Kidney (tissue), 13 donors: ENCODE measurements at regions not wholly inside any gene's neighbourhood (a gene's known extent, or its start where the extent isn't known, plus 50 kb on each side); places are given as distances from the start of the nearest gene placed in this dataset.

Experiments
- DNase-seq, 5 donors: peaks; one replicate each; pipeline ENCODE4 v3.0.0-alpha.2; 2013 to 2020
- FAIRE-seq: peaks from 2 replicates; lab custom pipeline; 2012; peaks lifted over from hg19 to GRCh38; lab: Jason Lieb, UNC
- H3K27ac ChIP-seq, 2 donors: one replicate each; pipeline ENCODE4 v1.7.0; 2013; ENCODE audit warnings: low read depth in 2 of 2, low read length in 2 of 2, inconsistent platforms in 1 of 2
- H3K27me3 ChIP-seq: one replicate; pipeline ENCODE4 v1.7.1; 2013; ENCODE audit warnings: low read length, inconsistent platforms; ENCODE audit not compliant: control insufficient read depth, insufficient read depth
- H3K36me3 ChIP-seq, 3 donors: one replicate each; pipeline versions ENCODE4 v1.7.0 to v1.7.1; 2013; ENCODE audit warnings: low read length in 3 of 3, control low read depth in 1 of 3, inconsistent platforms in 1 of 3; ENCODE audit not compliant: insufficient read depth in 3 of 3, control insufficient read depth in 2 of 3
- H3K4me1 ChIP-seq, 3 donors: one replicate each; pipeline versions ENCODE4 v1.7.0 to v1.7.1; 2013; ENCODE audit warnings: low read length in 3 of 3, inconsistent platforms in 1 of 3, low read depth in 1 of 3; ENCODE audit not compliant: control insufficient read depth in 2 of 3, insufficient read depth in 2 of 3
- H3K4me3 ChIP-seq, 3 donors: one replicate each; pipeline versions ENCODE4 v1.7.0 to v1.8.1; 2013; ENCODE audit warnings: low read length in 3 of 3, control low read depth in 1 of 3, inconsistent platforms in 1 of 3
- H3K9ac ChIP-seq, 3 donors: one replicate each; pipeline versions ENCODE4 v1.7.0 to v1.7.1; 2013; ENCODE audit warnings: low read length in 3 of 3, control low read depth in 1 of 3, inconsistent platforms in 1 of 3
- H3K9me3 ChIP-seq, 3 donors: one replicate each; pipeline versions ENCODE4 v1.7.0 to v1.7.1; 2013; ENCODE audit warnings: low read length in 3 of 3, control low read depth in 1 of 3, inconsistent platforms in 1 of 3; ENCODE audit not compliant: control insufficient read depth in 2 of 3, insufficient read depth in 1 of 3
- intact Hi-C: fragments of 100-400 bp; cut with DNase I; formaldehyde crosslinking; loops from one replicate; pipeline ENCODE4 v1.11.1; 2022
- TF ChIP-seq, protein P1 (sequence below): IDR thresholded peaks from 3 replicates; pipeline ENCODE4 v1.5.1; 2012; ENCODE audit warnings: mild to moderate bottlenecking, moderate library complexity, borderline replicate concordance; ENCODE audit not compliant: insufficient read depth; ENCODE audit errors: extremely low read depth
- donor health status: control.
- donor health status: control.
- donor health status: control.
- donor health status: control.
- donor health status: control.
- donor health status: DM: yes; HTN: yes; CAD: no.
- donor health status: Normal renal cell carcinoma (clear cell type).

DNA sequence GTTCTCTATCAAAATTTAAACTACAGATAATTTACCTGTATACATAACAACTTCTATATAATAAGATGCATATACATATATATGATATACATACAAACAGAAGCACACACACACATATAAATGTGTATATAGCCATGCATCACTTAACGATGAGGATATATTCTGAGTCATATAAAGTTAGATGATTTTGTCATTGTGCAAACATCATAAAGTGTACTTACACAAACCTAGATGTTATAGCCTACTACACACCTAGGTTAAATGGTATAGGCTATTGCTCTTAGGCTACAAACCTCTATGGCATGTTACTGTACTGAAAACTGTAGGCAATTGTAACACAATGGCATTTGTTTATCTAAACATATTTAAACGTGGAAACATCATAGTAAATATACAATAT, 937.6 kb upstream of the KCND2 start:
- peaks cover 0 to 3% (median 0%) of the 10 kb centered on the region in 3 donors for H3K9me3 ChIP-seq
- H3K27me3 ChIP-seq = no peaks in the 10 kb centered on the region
- TF ChIP-seq, protein P1, sequence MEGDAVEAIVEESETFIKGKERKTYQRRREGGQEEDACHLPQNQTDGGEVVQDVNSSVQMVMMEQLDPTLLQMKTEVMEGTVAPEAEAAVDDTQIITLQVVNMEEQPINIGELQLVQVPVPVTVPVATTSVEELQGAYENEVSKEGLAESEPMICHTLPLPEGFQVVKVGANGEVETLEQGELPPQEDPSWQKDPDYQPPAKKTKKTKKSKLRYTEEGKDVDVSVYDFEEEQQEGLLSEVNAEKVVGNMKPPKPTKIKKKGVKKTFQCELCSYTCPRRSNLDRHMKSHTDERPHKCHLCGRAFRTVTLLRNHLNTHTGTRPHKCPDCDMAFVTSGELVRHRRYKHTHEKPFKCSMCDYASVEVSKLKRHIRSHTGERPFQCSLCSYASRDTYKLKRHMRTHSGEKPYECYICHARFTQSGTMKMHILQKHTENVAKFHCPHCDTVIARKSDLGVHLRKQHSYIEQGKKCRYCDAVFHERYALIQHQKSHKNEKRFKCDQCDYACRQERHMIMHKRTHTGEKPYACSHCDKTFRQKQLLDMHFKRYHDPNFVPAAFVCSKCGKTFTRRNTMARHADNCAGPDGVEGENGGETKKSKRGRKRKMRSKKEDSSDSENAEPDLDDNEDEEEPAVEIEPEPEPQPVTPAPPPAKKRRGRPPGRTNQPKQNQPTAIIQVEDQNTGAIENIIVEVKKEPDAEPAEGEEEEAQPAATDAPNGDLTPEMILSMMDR = no peak
- no peak overlapping the region for H3K27ac ChIP-seq
- DNase-seq (no peak), FAIRE-seq (no peak)
- H3K4me3 ChIP-seq = no peak overlapping the region
- intact Hi-C loops = no loop called here
- H3K4me1 ChIP-seq = no peaks in the 10 kb centered on the region
- no peaks in the 10 kb centered on the region for H3K36me3 ChIP-seq
- no peak overlapping the region for H3K9ac ChIP-seq

DNA sequence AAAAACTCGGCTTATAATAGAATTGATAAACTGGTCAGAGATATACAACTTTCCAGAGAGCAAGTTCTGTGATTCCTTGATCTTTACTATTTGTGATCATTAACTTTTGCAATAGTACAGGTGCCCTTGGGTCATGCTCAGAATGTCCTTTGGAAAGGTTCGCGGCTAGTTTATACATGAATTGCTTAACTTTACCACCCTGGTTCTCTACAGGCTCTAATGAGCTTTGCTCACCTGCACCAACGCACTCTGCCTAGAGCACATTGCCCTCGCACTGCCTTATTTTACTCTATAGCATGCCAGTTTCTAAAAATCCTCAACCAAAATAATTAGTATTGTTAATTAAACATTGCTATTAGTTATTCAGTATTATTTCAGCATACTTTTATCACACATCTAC, 931.2 kb upstream of the KCND2 start:
- Histone ChIP-seq H3K36me3 (no peaks in the 10 kb centered on the region), H3K9me3 (no peaks in the 10 kb centered on the region), H3K27ac (no peak overlapping the region), H3K9ac (no peak overlapping the region), H3K4me3 (no peak overlapping the region), H3K27me3 (no peaks in the 10 kb centered on the region), H3K4me1 (no peaks in the 10 kb centered on the region)
- DNase-seq (no peak), FAIRE-seq (no peak)
- TF ChIP-seq, protein P1 = no peak
- intact Hi-C loops = no loop called here

DNA sequence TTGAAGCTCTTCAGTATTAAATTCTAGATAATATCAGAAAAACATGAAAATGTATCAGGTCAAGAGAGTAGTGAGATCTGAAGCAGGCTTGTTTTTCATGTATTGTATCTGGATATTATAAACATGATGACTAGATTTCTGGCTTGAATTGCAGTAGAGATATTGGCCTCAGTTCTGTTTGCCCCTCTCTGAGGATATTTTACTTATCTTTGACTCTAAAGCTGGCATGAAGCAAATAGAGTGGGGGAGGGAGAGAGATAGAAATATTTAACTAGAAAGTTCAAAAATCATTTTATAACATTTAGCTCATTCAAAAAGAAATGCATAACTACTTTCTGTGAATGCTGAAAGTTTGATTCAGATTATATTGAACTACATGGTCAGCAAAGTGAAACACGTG, 929.7 kb upstream of the KCND2 start:
- Histone ChIP-seq H3K9ac (no peak overlapping the region), H3K4me3 (no peak overlapping the region), H3K36me3 (no peaks in the 10 kb centered on the region), H3K27me3 (no peaks in the 10 kb centered on the region), H3K9me3 (no peaks in the 10 kb centered on the region), H3K4me1 (no peaks in the 10 kb centered on the region), H3K27ac (no peak overlapping the region)
- intact Hi-C loops = no loop called here
- FAIRE-seq = no peak
- no peak for DNase-seq
- TF ChIP-seq, protein P1 = no peak

DNA sequence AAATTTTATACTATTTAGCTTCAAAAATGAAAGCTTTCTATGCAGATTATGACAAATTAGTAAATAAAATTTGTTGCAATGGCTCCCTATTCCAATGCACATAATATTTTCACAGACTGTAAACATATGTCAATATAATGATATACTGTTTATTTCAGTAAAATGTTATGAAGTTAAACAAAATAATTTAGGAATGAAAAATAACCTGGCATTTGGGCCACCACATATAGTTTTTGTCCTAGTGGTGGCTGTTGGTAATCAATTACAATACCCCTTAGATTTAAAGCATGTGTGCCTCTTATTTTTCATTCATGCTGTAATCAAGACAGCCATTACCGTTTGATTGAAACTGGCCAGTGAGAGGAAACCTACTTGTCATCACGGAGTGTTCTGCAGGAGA, 928.5 kb upstream of the KCND2 start:
- TF ChIP-seq, protein P1 = no peak
- intact Hi-C loops = no loop called here
- no peak for FAIRE-seq
- no peaks in the 10 kb centered on the region for H3K27me3 ChIP-seq
- no peak overlapping the region for H3K9ac ChIP-seq
- H3K9me3 ChIP-seq = no peaks in the 10 kb centered on the region
- no peaks in the 10 kb centered on the region for H3K36me3 ChIP-seq
- H3K4me1 ChIP-seq = no peaks in the 10 kb centered on the region
- no peak for DNase-seq
- H3K4me3 ChIP-seq = no peak overlapping the region
- no peak overlapping the region for H3K27ac ChIP-seq
